ENCODE measurements at regions not wholly inside any gene's neighbourhood (a gene's known extent, or its start where the extent isn't known, plus 50 kb on each side); places are given as distances from the start of the nearest gene placed in this dataset.

- no peak for TF ChIP-seq JUND (IDR thresholded peaks at IDR 0.05)
- Histone ChIP-seq H3K27ac (ENCODE audit: low read depth, low read length) (no peak overlapping the region), H3K4me2 (ENCODE audit: low read length) (no peak overlapping the region), H3K79me2 (ENCODE audit: insufficient read depth, low read length) (no peaks in the 10 kb centered on the region), H3K9ac (ENCODE audit: low read length) (no peak overlapping the region), H3K36me3 (ENCODE audit: control insufficient read depth in 1 of 2, insufficient read depth in 2 of 2, low read length in 2 of 2) (no peaks in the 10 kb centered on the region), H3K9me2 (ENCODE audit: insufficient read depth) (no peaks in the 10 kb centered on the region), H3K27me3 (ENCODE audit: insufficient read depth, low read length) (no peaks in the 10 kb centered on the region), H3K4me3 (replicated peaks in 1 of 2; ENCODE audit: low read depth in 1 of 2, low read length in 2 of 2) (no peak overlapping the region), H2AFZ (ENCODE audit: low read depth, low read length, poor library complexity, severe bottlenecking) (no peak overlapping the region), H3K9me3 (ENCODE audit: control insufficient read depth in 1 of 2, insufficient read depth in 1 of 2, low read depth in 1 of 2, low read length in 2 of 2) (no peaks in the 10 kb centered on the region), H3K4me1 (ENCODE audit: control insufficient read depth in 1 of 2, insufficient read depth in 2 of 2, low read length in 2 of 2) (no peaks in the 10 kb centered on the region), H4K20me1 (ENCODE audit: insufficient read depth) (no peaks in the 10 kb centered on the region)
- DNase-seq (ENCODE audit: low read depth, low spot score) (no peak), ATAC-seq (no peak)
- ChIA-PET CTCF (no interaction called here), RAD21 (ENCODE audit: low non-redundant PET in 1 of 2, low total read pairs in 2 of 2, uncharacterized antibody in 2 of 2, unreplicated experiment in 2 of 2) (no interaction called here), POLR2A (no interaction called here)
- BruUV-seq (replicated peaks): no TSS peak
- intact Hi-C loops (cut with micrococcal nuclease): no loop called here
Measured at GRCh38 chr4:11050766-11051165, 366.2 kb upstream of the CLNK start.

GRCh38 chr4:11049001-11049400, 364.4 kb upstream of the CLNK start:
- Histone ChIP-seq H3K9me2 (ENCODE audit: insufficient read depth) (no peaks in the 10 kb centered on the region), H3K79me2 (ENCODE audit: insufficient read depth, low read length) (no peaks in the 10 kb centered on the region), H3K27me3 (ENCODE audit: insufficient read depth, low read length) (no peaks in the 10 kb centered on the region), H3K4me1 (ENCODE audit: control insufficient read depth in 1 of 2, insufficient read depth in 2 of 2, low read length in 2 of 2) (no peaks in the 10 kb centered on the region), H3K9ac (ENCODE audit: low read length) (no peak overlapping the region), H3K4me3 (replicated peaks in 1 of 2; ENCODE audit: low read depth in 1 of 2, low read length in 2 of 2) (no peak overlapping the region), H4K20me1 (ENCODE audit: insufficient read depth) (no peaks in the 10 kb centered on the region), H3K27ac (ENCODE audit: low read depth, low read length) (no peak overlapping the region), H3K36me3 (ENCODE audit: control insufficient read depth in 1 of 2, insufficient read depth in 2 of 2, low read length in 2 of 2) (no peaks in the 10 kb centered on the region), H2AFZ (ENCODE audit: low read depth, low read length, poor library complexity, severe bottlenecking) (no peak overlapping the region), H3K4me2 (ENCODE audit: low read length) (no peak overlapping the region), H3K9me3 (ENCODE audit: control insufficient read depth in 1 of 2, insufficient read depth in 1 of 2, low read depth in 1 of 2, low read length in 2 of 2) (no peaks in the 10 kb centered on the region)
- TF ChIP-seq, protein P1, sequence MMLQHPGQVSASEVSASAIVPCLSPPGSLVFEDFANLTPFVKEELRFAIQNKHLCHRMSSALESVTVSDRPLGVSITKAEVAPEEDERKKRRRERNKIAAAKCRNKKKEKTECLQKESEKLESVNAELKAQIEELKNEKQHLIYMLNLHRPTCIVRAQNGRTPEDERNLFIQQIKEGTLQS (IDR thresholded peaks at IDR 0.05): no peak
- TF ChIP-seq FOSL1 (IDR thresholded peaks at IDR 0.05; ENCODE audit: low read depth) (no peak), RAD21 (IDR thresholded peaks at IDR 0.05; ENCODE audit: low read depth) (no peak), EZH2phosphoT487 (IDR thresholded peaks at IDR 0.05; ENCODE audit: borderline replicate concordance) (no peak), SP1 (IDR thresholded peaks at IDR 0.05; ENCODE audit: low read depth) (no peak), ZFX (IDR thresholded peaks at IDR 0.05) (no peak), POLR2A (IDR thresholded peaks at IDR 0.05; ENCODE audit: borderline replicate concordance, extremely low read depth, insufficient read depth, insufficient read length) (no peak), CBX3 (IDR thresholded peaks at IDR 0.05; ENCODE audit: low read depth) (no peak), TCF7L2 (IDR thresholded peaks at IDR 0.05; ENCODE audit: borderline replicate concordance, extremely low read depth, insufficient read depth, insufficient read length) (no peak)
- TF ChIP-seq, protein P2, sequence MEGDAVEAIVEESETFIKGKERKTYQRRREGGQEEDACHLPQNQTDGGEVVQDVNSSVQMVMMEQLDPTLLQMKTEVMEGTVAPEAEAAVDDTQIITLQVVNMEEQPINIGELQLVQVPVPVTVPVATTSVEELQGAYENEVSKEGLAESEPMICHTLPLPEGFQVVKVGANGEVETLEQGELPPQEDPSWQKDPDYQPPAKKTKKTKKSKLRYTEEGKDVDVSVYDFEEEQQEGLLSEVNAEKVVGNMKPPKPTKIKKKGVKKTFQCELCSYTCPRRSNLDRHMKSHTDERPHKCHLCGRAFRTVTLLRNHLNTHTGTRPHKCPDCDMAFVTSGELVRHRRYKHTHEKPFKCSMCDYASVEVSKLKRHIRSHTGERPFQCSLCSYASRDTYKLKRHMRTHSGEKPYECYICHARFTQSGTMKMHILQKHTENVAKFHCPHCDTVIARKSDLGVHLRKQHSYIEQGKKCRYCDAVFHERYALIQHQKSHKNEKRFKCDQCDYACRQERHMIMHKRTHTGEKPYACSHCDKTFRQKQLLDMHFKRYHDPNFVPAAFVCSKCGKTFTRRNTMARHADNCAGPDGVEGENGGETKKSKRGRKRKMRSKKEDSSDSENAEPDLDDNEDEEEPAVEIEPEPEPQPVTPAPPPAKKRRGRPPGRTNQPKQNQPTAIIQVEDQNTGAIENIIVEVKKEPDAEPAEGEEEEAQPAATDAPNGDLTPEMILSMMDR (IDR thresholded peaks at IDR 0.05 in 2 of 3, conservative IDR thresholded peaks at IDR 0.05 in 1 of 3; ENCODE audit: borderline replicate concordance in 1 of 3, insufficient read depth in 1 of 3, low read depth in 2 of 3, low read length in 2 of 3): no peak
- TF ChIP-seq, protein P3, sequence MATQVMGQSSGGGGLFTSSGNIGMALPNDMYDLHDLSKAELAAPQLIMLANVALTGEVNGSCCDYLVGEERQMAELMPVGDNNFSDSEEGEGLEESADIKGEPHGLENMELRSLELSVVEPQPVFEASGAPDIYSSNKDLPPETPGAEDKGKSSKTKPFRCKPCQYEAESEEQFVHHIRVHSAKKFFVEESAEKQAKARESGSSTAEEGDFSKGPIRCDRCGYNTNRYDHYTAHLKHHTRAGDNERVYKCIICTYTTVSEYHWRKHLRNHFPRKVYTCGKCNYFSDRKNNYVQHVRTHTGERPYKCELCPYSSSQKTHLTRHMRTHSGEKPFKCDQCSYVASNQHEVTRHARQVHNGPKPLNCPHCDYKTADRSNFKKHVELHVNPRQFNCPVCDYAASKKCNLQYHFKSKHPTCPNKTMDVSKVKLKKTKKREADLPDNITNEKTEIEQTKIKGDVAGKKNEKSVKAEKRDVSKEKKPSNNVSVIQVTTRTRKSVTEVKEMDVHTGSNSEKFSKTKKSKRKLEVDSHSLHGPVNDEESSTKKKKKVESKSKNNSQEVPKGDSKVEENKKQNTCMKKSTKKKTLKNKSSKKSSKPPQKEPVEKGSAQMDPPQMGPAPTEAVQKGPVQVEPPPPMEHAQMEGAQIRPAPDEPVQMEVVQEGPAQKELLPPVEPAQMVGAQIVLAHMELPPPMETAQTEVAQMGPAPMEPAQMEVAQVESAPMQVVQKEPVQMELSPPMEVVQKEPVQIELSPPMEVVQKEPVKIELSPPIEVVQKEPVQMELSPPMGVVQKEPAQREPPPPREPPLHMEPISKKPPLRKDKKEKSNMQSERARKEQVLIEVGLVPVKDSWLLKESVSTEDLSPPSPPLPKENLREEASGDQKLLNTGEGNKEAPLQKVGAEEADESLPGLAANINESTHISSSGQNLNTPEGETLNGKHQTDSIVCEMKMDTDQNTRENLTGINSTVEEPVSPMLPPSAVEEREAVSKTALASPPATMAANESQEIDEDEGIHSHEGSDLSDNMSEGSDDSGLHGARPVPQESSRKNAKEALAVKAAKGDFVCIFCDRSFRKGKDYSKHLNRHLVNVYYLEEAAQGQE (IDR thresholded peaks at IDR 0.05; ENCODE audit: low read depth): no peak
- CTCF ChIA-PET: no interaction called here
- ATAC-seq (no peak), DNase-seq (ENCODE audit: low read depth, low spot score) (no peak)
- BruUV-seq (replicated peaks): no TSS peak
- RAD21 ChIA-PET (ENCODE audit: low non-redundant PET in 1 of 2, low total read pairs in 2 of 2, uncharacterized antibody in 2 of 2, unreplicated experiment in 2 of 2): no interaction called here
- intact Hi-C loops (cut with micrococcal nuclease): no loop called here
- POLR2A ChIA-PET: no interaction called here
